BE2C (cell line): ENCODE measurements at regions not wholly inside any gene's neighbourhood (a gene's known extent, or its start where the extent isn't known, plus 50 kb on each side); places are given as distances from the start of the nearest gene placed in this dataset.

ENCODE experiments used
- DNase-seq: peaks from one replicate; pipeline ENCODE4 v3.0.0-alpha.2; 2020
- H3K27me3 ChIP-seq: fragments of 250-450 bp; sonication (Bioruptor Pico); 2 replicates; pipeline ENCODE4 v1.5.1; 2020; ENCODE audit warnings: mild to moderate bottlenecking
- H3K36me3 ChIP-seq: fragments of 250-450 bp; sonication (Bioruptor Pico); 2 replicates; pipeline ENCODE4 v1.5.1; 2020; ENCODE audit warnings: mild to moderate bottlenecking
- H3K4me1 ChIP-seq: fragments of 250-450 bp; sonication (Bioruptor Pico); 2 replicates; pipeline ENCODE4 v1.5.1; 2020
- H3K4me3 ChIP-seq: 2 replicates; pipeline ENCODE4 v1.5.1; 2011; ENCODE audit warnings: low read depth, low read length
- H3K9me3 ChIP-seq: fragments of 250-450 bp; sonication (Bioruptor Pico); 2 replicates; pipeline ENCODE4 v1.5.1; 2020
- CTCF ChIP-seq: IDR thresholded peaks from 2 replicates; pipeline ENCODE4 v1.5.1; 2012; ENCODE audit warnings: mild to moderate bottlenecking, low read depth, low read length

GRCh38 chr1:81312272-81312754, 488.4 kb upstream of the ADGRL2 start:
- Histone ChIP-seq H3K27me3 (no peaks in the 10 kb centered on the region), H3K36me3 (no peaks in the 10 kb centered on the region), H3K9me3 (no peaks in the 10 kb centered on the region), H3K4me1 (no peaks in the 10 kb centered on the region), H3K4me3 (no peak overlapping the region)
- DNase-seq: no peak
- TF ChIP-seq CTCF: no peak

GRCh38 chr1:81310250-81310649, 490.5 kb upstream of the ADGRL2 start:
- Histone ChIP-seq H3K9me3 (no peaks in the 10 kb centered on the region), H3K27me3 (no peaks in the 10 kb centered on the region), H3K4me1 (no peaks in the 10 kb centered on the region), H3K36me3 (no peaks in the 10 kb centered on the region), H3K4me3 (no peak overlapping the region)
- no peak for DNase-seq
- TF ChIP-seq CTCF: no peak

GRCh38 chr1:81308191-81308590, 492.5 kb upstream of the ADGRL2 start:
- peak overlapping the region; percentile 55 for H3K4me3 ChIP-seq

GRCh38 chr1:81307786-81308185, 492.9 kb upstream of the ADGRL2 start:
- no peaks in the 10 kb centered on the region for H3K4me1 ChIP-seq
- no peaks in the 10 kb centered on the region for H3K27me3 ChIP-seq
- no peaks in the 10 kb centered on the region for H3K36me3 ChIP-seq
- TF ChIP-seq CTCF: no peak
- DNase-seq: no peak
- H3K4me3 ChIP-seq: peak overlapping the region; percentile 55
- H3K9me3 ChIP-seq: no peaks in the 10 kb centered on the region

More at GRCh38 chr1:81308191-81308590, 492.5 kb upstream of the ADGRL2 start:
- H3K9me3 ChIP-seq: no peaks in the 10 kb centered on the region
- no peaks in the 10 kb centered on the region for H3K36me3 ChIP-seq
- no peak for DNase-seq
- TF ChIP-seq CTCF: no peak
- no peaks in the 10 kb centered on the region for H3K27me3 ChIP-seq
- H3K4me1 ChIP-seq: no peaks in the 10 kb centered on the region

- peak overlapping the region; percentile 55 for H3K4me3 ChIP-seq
Measured at GRCh38 chr1:81305997-81306452, 494.7 kb upstream of the ADGRL2 start.

More at GRCh38 chr1:81305997-81306452, 494.7 kb upstream of the ADGRL2 start:
- DNase-seq: peak; percentile 47
- H3K27me3 ChIP-seq: no peaks in the 10 kb centered on the region
- no peaks in the 10 kb centered on the region for H3K4me1 ChIP-seq
- TF ChIP-seq CTCF: peak; percentile 54
- H3K36me3 ChIP-seq: no peaks in the 10 kb centered on the region
- H3K9me3 ChIP-seq: no peaks in the 10 kb centered on the region
